Tibial nerve (tissue), 4 donors: ENCODE measurements at regions not wholly inside any gene's neighbourhood (a gene's known extent, or its start where the extent isn't known, plus 50 kb on each side); places are given as distances from the start of the nearest gene placed in this dataset.

Experiments
- CTCF ChIP-seq, 5 experiments: fragments of 200-600 bp in 3 of 5; fragments of 450-650 bp in 2 of 5; sonication (generic) in 3 of 5; IDR thresholded peaks; one replicate each; pipeline ENCODE4 v1.5.1; 2016 to 2019; ENCODE audit warnings: antibody characterized with exemption in 5 of 5, mild to moderate bottlenecking in 3 of 5, moderate library complexity in 2 of 5
- EP300 ChIP-seq, 2 donors: sonication (generic); formaldehyde crosslinking; IDR thresholded peaks; one replicate each; pipeline ENCODE4 v1.6.1; 2017; ENCODE audit warnings: antibody characterized with exemption in 2 of 2, mild to moderate bottlenecking in 1 of 2
- POLR2A ChIP-seq, 2 donors: fragments of 450-650 bp; IDR thresholded peaks; one replicate each; pipeline ENCODE4 v1.6.1; 2017; ENCODE audit warnings: antibody characterized with exemption in 2 of 2, mild to moderate bottlenecking in 2 of 2, moderate library complexity in 2 of 2

GRCh38 chr11:128324051-128324481 lies 263.3 kb downstream of the ETS1 start:
- TF ChIP-seq CTCF (IDR thresholded peaks at IDR 0.05) (no peak), POLR2A (IDR thresholded peaks at IDR 0.05) (no peak), EP300 (IDR thresholded peaks at IDR 0.05) (no peak)
